Skin epidermis (tissue), 12 donors: ENCODE measurements at regions not wholly inside any gene's neighbourhood (a gene's known extent, or its start where the extent isn't known, plus 50 kb on each side); places are given as distances from the start of the nearest gene placed in this dataset.

ENCODE experiments used
- H3K27ac ChIP-seq, 21 experiments: fragments of 200-600 bp; sonication (generic) in 11 of 21; one replicate each; pipeline ENCODE4 v1.5.0; 2020; ENCODE audit warnings: mild to moderate bottlenecking in 3 of 21, inconsistent platforms in 2 of 21, moderate library complexity in 2 of 21
- H3K4me3 ChIP-seq, 7 experiments: fragments of 200-600 bp; sonication (generic) in 2 of 7; one replicate each; pipeline ENCODE4 v1.5.0; 2020; ENCODE audit warnings: inconsistent platforms in 2 of 7, mild to moderate bottlenecking in 2 of 7, moderate library complexity in 1 of 7

- no peak overlapping the region for H3K27ac ChIP-seq
- no peak overlapping the region for H3K4me3 ChIP-seq
Observed at GRCh38 chr22:47276450-47276820, 514.0 kb downstream of the TBC1D22A start.

DNA sequence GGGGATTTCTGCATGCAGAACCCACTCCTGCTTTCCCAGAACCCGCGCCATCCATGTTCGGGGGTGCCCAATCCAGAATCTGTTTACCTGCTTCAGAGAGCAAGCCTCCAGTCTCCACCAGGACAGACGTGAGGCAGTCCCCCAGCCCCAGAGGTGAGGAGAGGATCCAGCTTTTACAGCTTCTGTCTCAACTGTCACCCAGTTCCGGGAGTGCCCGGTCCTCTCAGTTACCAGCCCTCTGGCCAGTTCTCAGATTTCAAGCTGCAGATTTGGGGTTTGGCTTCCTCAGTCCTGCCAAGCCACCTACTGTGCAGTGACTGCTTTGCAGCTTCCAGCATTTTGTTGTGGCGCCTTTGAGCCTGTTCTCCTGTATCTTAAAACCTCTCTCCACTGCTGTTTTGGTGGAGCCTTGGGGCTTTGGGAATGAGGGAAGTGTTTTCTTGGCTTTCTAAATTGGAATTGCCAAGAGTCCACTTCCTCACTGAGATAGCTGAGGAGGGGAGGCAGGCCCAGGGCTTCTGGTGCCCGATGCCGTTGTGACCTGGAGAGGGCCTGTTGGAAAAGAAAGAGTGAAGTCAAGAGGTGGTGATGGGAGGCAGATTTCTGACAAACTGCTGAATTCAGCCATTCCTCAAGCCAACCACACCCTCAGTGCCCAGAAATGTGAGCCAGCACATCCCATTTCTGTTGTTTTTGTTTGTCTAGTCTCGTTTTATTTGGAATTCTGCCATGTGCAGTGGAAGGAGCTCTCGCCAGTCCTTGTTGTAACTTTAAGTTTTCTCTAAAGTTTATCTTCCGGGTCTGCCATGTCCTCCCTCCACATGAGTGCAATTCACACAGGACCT is 513.4 kb downstream of the TBC1D22A start:
- Histone ChIP-seq H3K27ac (no peak overlapping the region), H3K4me3 (no peak overlapping the region)

- Histone ChIP-seq H3K27ac (no peak overlapping the region), H3K4me3 (no peak overlapping the region)
Observed at GRCh38 chr22:47274196-47274595, 511.7 kb downstream of the TBC1D22A start.

GRCh38 chr22:47270463-47271135 is 508.1 kb downstream of the TBC1D22A start:
- Histone ChIP-seq H3K27ac (no peak overlapping the region), H3K4me3 (no peak overlapping the region)

- no peak overlapping the region for H3K4me3 ChIP-seq
- H3K27ac ChIP-seq, result no peak overlapping the region
Observed at GRCh38 chr22:47269516-47270088, 507.2 kb downstream of the TBC1D22A start.

DNA sequence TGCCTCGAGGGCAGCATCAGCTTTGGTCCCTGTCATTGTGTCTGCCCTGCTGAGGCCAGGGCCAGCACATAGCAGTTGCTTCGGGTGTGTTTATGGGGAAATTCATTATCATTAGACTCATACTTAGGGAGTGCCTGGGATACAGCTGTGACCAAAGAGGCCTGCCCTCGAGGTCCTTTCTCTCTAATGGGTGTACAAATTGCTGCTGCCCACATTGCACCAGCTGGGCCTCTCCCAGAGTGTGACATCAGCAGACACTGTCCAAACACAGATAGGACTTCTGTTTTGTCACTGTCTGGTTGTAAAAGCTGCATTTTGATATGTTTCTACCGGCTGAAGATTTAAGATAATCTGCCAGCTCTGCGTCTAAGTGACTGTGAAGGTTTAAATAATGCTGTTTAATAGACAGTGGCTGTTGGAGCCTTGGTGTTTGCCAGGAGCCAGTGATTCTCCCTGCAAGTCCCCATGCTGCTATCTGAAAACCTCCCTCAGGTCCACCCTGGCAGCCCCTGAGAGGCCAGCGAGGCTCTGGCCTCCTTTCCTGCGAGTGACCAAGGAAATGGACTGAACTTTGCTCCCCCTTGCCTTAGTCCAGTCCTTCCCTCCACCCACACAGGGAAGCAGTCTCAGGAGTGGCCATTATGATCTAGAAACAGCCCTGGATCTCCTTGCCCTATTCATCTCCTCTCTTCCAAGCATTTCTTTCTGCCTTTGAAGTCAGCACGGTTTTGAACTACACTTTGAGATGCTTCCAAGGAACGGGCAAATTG is 505.2 kb downstream of the TBC1D22A start:
- no peak overlapping the region for H3K27ac ChIP-seq
- no peak overlapping the region for H3K4me3 ChIP-seq

DNA sequence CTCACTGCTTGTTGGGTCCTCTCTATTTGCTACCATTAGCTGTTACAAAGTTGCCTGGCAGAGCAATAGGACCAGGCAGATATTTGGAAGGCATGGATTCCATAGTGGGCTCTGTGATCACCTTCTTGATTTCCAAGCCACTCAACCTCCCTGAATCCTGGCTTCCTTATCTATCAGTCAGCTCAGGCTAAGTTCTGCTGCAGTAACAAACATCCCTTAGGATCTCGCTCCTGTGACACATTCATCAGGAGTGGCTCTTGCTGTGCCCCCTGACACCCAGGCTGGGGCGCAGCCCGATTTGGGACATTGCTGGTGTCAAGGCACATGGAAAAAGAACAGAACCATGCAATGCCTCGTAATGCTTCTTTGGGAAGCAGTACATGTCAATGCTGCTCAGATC is 503.9 kb downstream of the TBC1D22A start:
- no peak overlapping the region for H3K4me3 ChIP-seq
- H3K27ac ChIP-seq, result no peak overlapping the region

DNA sequence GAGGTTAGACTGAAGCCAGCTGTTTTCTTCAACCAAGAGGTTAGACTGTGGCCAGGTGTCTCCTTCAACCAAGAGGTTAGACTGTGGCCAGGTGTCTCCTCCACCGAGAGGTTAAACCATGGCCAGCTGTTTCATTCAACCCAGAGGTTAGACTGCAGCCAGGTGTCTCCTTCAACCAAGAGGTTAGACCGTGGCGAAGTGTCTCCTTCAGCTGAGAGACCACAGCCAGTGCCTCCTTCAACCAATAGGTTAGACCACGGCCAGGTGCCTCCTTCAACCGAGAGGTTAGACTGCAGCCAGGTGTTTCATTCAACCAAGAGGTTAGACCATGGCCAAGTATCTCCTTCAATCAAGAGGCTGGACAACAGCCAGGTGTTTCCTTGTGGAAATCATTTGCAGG is 498.1 kb downstream of the TBC1D22A start:
- Histone ChIP-seq H3K4me3 (no peak overlapping the region), H3K27ac (no peak overlapping the region)

GRCh38 chr22:47259990-47260389 is 497.5 kb downstream of the TBC1D22A start:
- Histone ChIP-seq H3K4me3 (no peak overlapping the region), H3K27ac (no peak overlapping the region)

DNA sequence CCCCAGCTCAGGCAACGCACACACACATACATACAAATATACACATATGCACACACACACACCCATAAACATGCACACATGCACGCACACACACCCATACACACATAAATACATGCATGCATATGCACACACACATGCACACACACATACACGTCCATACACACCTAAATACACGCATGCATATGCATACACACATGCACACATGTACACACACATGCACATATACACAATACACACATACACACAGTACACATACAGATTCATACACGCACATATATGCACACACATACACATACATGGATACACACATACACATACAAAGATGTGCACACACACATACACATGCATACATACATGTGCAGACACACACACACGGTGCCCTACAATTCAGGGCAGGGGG is 496.6 kb downstream of the TBC1D22A start:
- H3K4me3 ChIP-seq, result no peak overlapping the region
- no peak overlapping the region for H3K27ac ChIP-seq

- H3K27ac ChIP-seq, result no peak overlapping the region
- H3K4me3 ChIP-seq, result no peak overlapping the region
Observed at GRCh38 chr22:47257976-47258375, 495.5 kb downstream of the TBC1D22A start.

- Histone ChIP-seq H3K4me3 (no peak overlapping the region), H3K27ac (no peak overlapping the region)
Observed at GRCh38 chr22:47257566-47257965, 495.1 kb downstream of the TBC1D22A start.

DNA sequence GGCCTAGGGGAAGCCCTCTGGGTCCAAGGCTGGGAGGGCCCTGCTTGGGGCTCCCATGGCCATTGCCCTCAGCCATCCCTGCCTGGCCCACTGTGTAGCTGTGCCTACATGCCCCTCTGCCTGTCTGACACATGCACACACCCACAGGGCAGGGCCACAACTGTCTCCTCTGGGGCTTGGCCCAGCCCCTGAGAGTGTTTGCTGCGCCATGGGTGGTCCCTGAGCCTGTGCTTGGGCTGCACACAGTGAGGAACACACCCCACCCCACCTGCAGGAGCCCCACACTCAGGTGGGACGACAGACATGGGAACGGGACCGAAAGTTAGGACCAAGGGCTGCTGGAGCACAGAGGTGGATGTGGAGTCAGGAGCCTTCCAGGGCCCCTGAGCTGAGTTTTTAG is 489.5 kb downstream of the TBC1D22A start:
- H3K27ac ChIP-seq, result no peak overlapping the region
- H3K4me3 ChIP-seq, result no peak overlapping the region

DNA sequence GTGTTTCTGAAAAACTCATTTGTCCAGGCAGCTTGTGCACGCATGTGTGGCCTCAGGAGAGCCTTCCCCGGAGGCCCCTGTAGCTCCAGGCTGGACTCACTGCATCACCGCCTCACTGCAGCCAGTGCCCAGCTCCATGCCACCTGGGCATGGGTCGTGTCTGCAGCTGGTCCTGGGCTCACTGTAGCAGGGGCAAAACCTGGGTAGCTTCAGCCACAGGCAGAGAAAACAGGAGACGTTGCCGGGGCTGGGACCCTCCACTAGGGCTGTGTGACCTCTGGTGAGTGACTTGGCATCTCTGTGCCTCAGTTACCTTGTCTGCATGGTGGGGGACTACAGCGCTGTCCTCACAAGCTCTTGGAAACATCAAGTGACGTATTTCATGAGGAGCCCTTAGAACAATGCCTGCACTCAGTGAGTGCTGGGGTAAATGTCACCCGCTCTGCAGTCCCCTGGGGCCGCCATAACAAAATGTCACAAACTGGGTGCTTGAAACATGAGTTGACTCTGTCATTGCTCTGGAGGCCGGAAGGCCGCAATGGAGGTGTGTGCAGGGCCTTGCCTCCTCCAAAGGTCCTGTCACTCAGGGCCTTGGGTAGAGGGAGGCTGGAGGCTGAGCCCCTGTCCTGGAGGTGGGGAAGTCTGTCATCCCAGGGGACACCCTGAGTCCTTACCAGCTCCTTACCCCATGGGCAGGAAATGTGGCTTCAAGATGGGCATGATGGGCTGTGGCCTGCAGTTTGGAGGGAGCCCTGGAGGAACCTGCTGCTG is 488.7 kb downstream of the TBC1D22A start:
- H3K27ac ChIP-seq, result no peak overlapping the region

DNA sequence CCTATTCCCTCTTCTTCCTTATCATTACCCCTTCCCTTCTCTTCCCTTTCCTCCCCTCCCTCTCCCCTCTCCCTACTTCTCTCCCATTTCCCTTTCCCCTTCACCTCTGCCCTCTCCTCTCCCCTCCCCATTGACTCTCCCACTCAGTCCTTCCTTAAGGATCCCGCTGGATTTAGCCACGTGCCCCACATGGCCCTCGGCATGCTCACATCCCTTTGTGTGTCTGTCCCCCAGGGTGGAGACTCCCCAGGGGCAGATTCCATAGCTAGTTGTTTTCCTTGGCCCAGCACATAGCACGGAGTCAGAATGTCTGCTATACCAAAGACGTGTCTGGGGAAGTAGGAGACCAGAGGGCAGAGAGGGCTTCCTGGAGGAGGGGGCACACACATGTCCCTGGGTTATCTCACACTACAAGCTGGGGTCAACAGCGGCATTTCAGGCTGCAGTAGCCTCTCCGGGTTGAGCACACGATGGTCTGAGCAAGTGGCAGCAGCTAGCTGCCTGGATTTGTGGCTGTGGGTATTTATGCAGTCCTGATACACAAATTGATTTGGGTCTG is 487.0 kb downstream of the TBC1D22A start:
- H3K27ac ChIP-seq, result no peak overlapping the region
- H3K4me3 ChIP-seq, result no peak overlapping the region

More for the DNA sequence above, 488.7 kb downstream of the TBC1D22A start:
- no peak overlapping the region for H3K4me3 ChIP-seq

DNA sequence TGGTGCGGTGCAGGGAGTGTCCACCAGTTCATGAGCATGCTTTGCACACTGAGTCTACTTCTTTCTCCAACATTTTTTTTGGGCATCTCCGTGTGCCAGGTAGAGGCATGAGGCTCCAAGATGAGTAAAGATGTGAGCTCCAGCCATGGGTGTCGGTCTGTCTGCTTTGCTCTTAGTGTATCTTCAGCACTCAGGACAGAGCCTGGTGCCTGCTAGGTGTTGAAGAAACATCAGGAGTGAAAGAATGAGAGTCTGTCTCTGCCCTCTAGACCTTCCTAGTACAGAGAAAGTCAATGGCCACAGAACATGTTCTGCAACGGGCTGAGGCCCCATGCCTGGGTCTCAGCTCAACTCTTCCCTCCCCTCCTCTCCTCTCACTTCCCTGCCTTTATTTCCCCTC is 486.5 kb downstream of the TBC1D22A start:
- H3K4me3 ChIP-seq, result no peak overlapping the region
- no peak overlapping the region for H3K27ac ChIP-seq

GRCh38 chr22:47247579-47248240 is 485.3 kb downstream of the TBC1D22A start:
- no peak overlapping the region for H3K27ac ChIP-seq

DNA sequence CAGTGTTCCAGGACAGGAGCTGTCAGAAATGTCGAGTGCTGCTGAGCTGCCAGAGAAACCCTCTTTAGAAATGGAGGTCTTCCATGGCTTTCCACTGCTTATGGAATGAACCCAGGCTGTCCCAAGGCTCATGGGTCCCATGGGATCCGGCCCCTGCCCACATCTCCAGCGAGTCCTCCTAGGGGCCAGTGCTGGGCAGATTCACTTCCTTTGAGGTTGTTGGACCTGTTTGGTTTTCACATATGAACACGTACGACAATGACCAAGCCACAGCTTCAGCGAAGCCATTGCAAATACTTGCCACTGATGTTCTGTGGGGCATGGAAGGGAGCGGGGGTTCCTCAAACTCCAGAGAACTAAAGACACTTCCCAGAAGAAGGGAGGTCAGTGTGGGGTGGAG is 483.3 kb downstream of the TBC1D22A start:
- no peak overlapping the region for H3K4me3 ChIP-seq
- no peak overlapping the region for H3K27ac ChIP-seq

More at GRCh38 chr22:47247579-47248240, 485.3 kb downstream of the TBC1D22A start:
- no peak overlapping the region for H3K4me3 ChIP-seq

DNA sequence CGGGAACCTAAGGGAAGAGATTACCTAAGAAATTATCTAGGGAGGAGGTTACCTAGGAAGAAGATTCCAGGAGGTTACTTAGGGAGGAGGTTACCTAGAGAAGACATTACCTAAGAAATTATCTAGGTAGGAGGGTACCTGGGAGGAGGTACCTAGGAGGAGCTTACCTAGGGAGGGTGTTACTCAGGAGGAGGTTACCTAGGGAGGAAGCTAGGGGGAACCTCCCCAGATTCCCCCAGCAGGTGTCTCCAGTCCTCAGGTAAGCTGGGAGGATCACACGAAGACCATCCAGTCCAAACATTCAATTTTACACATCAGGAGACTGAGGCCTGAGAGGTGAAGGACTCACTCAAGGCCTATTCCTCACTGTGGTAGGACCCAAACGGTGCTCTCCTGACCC is 482.8 kb downstream of the TBC1D22A start:
- Histone ChIP-seq H3K27ac (no peak overlapping the region), H3K4me3 (no peak overlapping the region)
